DOHH2 (cell line): ENCODE measurements at regions not wholly inside any gene's neighbourhood (a gene's known extent, or its start where the extent isn't known, plus 50 kb on each side); places are given as distances from the start of the nearest gene placed in this dataset.

Experiments used
- H3F3A ChIP-seq: fragments of 200-600 bp; sonication (generic), shearing (Covaris generic); 2 replicates; pipeline ENCODE4 v1.6.0; 2016; ENCODE audit warnings: antibody characterized with exemption, mild to moderate bottlenecking; ENCODE audit not compliant: control insufficient read depth, insufficient read depth
- H3K27ac ChIP-seq: fragments of 200-600 bp; sonication (generic); 2 replicates; pipeline ENCODE4 v1.5.1; 2014; ENCODE audit warnings: low read depth, mild to moderate bottlenecking, low read length, moderate library complexity
- H3K27me3 ChIP-seq: fragments of 200-600 bp; sonication (generic); 2 replicates; pipeline ENCODE4 v1.6.1; 2014; ENCODE audit warnings: mild to moderate bottlenecking, low read length, mixed read lengths; ENCODE audit not compliant: control insufficient read depth
- H3K36me3 ChIP-seq: fragments of 200-600 bp; sonication (generic); 2 replicates; pipeline ENCODE4 v1.6.1; 2014; ENCODE audit warnings: mild to moderate bottlenecking, low read length, moderate library complexity, mixed read lengths; ENCODE audit not compliant: control insufficient read depth
- H3K4me1 ChIP-seq: fragments of 200-600 bp; sonication (generic); 2 replicates; pipeline ENCODE4 v1.6.1; 2014; ENCODE audit warnings: mild to moderate bottlenecking, low read length, mixed read lengths; ENCODE audit not compliant: control insufficient read depth
- H3K4me2 ChIP-seq: fragments of 200-600 bp; sonication (generic); 2 replicates; pipeline ENCODE4 v1.6.0; 2014; ENCODE audit warnings: mild to moderate bottlenecking, low read length, moderate library complexity
- H3K4me3 ChIP-seq: fragments of 200-600 bp; sonication (generic); 2 replicates; pipeline ENCODE4 v1.5.1; 2014; ENCODE audit warnings: mild to moderate bottlenecking, low read length, mixed read lengths
- H3K79me2 ChIP-seq: fragments of 200-600 bp; sonication (generic); 2 replicates; pipeline ENCODE4 v1.6.1; 2014; ENCODE audit warnings: mild to moderate bottlenecking, low read length, mixed read lengths; ENCODE audit not compliant: control insufficient read depth
- H3K9me2 ChIP-seq: fragments of 200-600 bp; sonication (generic); replicated peaks from 2 replicates; pipeline ENCODE4 v1.6.1; 2014; ENCODE audit warnings: mild to moderate bottlenecking, low read length, mixed read lengths; ENCODE audit not compliant: control insufficient read depth
- H3K9me3 ChIP-seq: fragments of 200-600 bp; sonication (generic); 2 replicates; pipeline ENCODE4 v1.6.1; 2014; ENCODE audit warnings: antibody characterized with exemption, low read length, mixed read lengths; ENCODE audit not compliant: control insufficient read depth, insufficient read depth
- H4K20me1 ChIP-seq: fragments of 200-600 bp; sonication (generic); 2 replicates; pipeline ENCODE4 v1.6.0; 2014; ENCODE audit warnings: low read depth, mild to moderate bottlenecking, antibody characterized with exemption, low read length, moderate library complexity; ENCODE audit not compliant: control insufficient read depth, insufficient read depth
- CTCF ChIP-seq: fragments of 200-600 bp; sonication (generic); IDR thresholded peaks from one replicate; pipeline ENCODE4 v1.5.1; 2014; ENCODE audit warnings: antibody characterized with exemption, mild to moderate bottlenecking, low read depth, low read length; ENCODE audit not compliant: poor library complexity, severe bottlenecking
- EZH2phosphoT487 ChIP-seq: fragments of 200-600 bp; sonication (generic); IDR thresholded peaks from 2 replicates; pipeline ENCODE4 v1.6.1; 2017; ENCODE audit warnings: borderline replicate concordance, mild to moderate bottlenecking, antibody characterized with exemption, low read length, moderate library complexity, mixed read lengths

GRCh38 chr4:56215141-56215783 lies 172.0 kb downstream of the AASDH start:
- Histone ChIP-seq H3K4me2 (no peak overlapping the region), H3F3A (no peaks in the 10 kb centered on the region), H3K4me3 (no peak overlapping the region), H3K79me2 (no peaks in the 10 kb centered on the region), H3K27me3 (no peaks in the 10 kb centered on the region), H3K4me1 (no peaks in the 10 kb centered on the region), H4K20me1 (no peaks in the 10 kb centered on the region), H3K9me2 (no peaks in the 10 kb centered on the region), H3K9me3 (peaks cover 9% of the 10 kb centered on the region), H3K36me3 (no peaks in the 10 kb centered on the region; the same call in 1 of the 2 replicates), H3K27ac (no peak overlapping the region)
- no peak for TF ChIP-seq CTCF
- no peak for TF ChIP-seq EZH2phosphoT487

GRCh38 chr4:56213543-56213942 lies 173.7 kb downstream of the AASDH start:
- H3F3A ChIP-seq: no peaks in the 10 kb centered on the region
- no peak overlapping the region for H3K27ac ChIP-seq
- H4K20me1 ChIP-seq: no peaks in the 10 kb centered on the region
- no peaks in the 10 kb centered on the region for H3K4me1 ChIP-seq
- H3K79me2 ChIP-seq: no peaks in the 10 kb centered on the region
- H3K4me3 ChIP-seq: no peak overlapping the region
- H3K9me3 ChIP-seq: peaks cover 9% of the 10 kb centered on the region
- TF ChIP-seq CTCF: no peak
- TF ChIP-seq EZH2phosphoT487: no peak
- no peaks in the 10 kb centered on the region for H3K9me2 ChIP-seq
- no peak overlapping the region for H3K4me2 ChIP-seq
- H3K27me3 ChIP-seq: no peaks in the 10 kb centered on the region
- H3K36me3 ChIP-seq: no peaks in the 10 kb centered on the region; the same call in 1 of the 2 replicates

- Histone ChIP-seq H3K79me2 (no peaks in the 10 kb centered on the region), H4K20me1 (no peaks in the 10 kb centered on the region), H3K27me3 (no peaks in the 10 kb centered on the region), H3K9me2 (no peaks in the 10 kb centered on the region), H3K4me1 (no peaks in the 10 kb centered on the region), H3K9me3 (peaks cover 9% of the 10 kb centered on the region), H3K4me2 (no peak overlapping the region), H3K27ac (no peak overlapping the region), H3F3A (no peaks in the 10 kb centered on the region), H3K4me3 (no peak overlapping the region), H3K36me3 (peaks cover 3% of the 10 kb centered on the region; the same call in 1 of the 2 replicates)
- TF ChIP-seq EZH2phosphoT487 (no peak), CTCF (no peak)
Measured at GRCh38 chr4:56212774-56213173, 174.5 kb downstream of the AASDH start.

- H3K9me2 ChIP-seq: no peaks in the 10 kb centered on the region
- H3K4me3 ChIP-seq: no peak overlapping the region
Measured at GRCh38 chr4:56211202-56211601, 176.1 kb downstream of the AASDH start.

More at GRCh38 chr4:56211202-56211601, 176.1 kb downstream of the AASDH start:
- no peaks in the 10 kb centered on the region for H3F3A ChIP-seq
- no peaks in the 10 kb centered on the region for H4K20me1 ChIP-seq
- H3K36me3 ChIP-seq: peaks cover 3% of the 10 kb centered on the region; the same call in 1 of the 2 replicates
- H3K9me3 ChIP-seq: peaks cover 9% of the 10 kb centered on the region
- no peak overlapping the region for H3K4me2 ChIP-seq
- TF ChIP-seq CTCF: no peak
- no peak for TF ChIP-seq EZH2phosphoT487
- H3K79me2 ChIP-seq: no peaks in the 10 kb centered on the region
- H3K27me3 ChIP-seq: no peaks in the 10 kb centered on the region
- H3K27ac ChIP-seq: no peak overlapping the region
- no peaks in the 10 kb centered on the region for H3K4me1 ChIP-seq
